ENCODE measurements at regions not wholly inside any gene's neighbourhood (a gene's known extent, or its start where the extent isn't known, plus 50 kb on each side); places are given as distances from the start of the nearest gene placed in this dataset.
"Not testable (repeated sequence)": the region's sequence is repeated elsewhere in the genome, so short reads cannot be mapped to it uniquely, and the experiment has no call there.

- not testable (repeated sequence) for H3K27me3 ChIP-seq (ENCODE audit: control insufficient read depth, insufficient read depth, low read length); H3K4me1 ChIP-seq (ENCODE audit: control insufficient read depth, insufficient read depth, low read length); H3K9ac ChIP-seq (ENCODE audit: low read depth, low read length); H3K4me3 ChIP-seq (ENCODE audit: low read length); H3K36me3 ChIP-seq (ENCODE audit: insufficient read depth, low read length); H3K4me2 ChIP-seq (ENCODE audit: low read length); H3K9me3 ChIP-seq (replicated peaks; ENCODE audit: low read length)
Observed at GRCh38 chr17:51367836-51368235, 107.5 kb downstream of the UTP18 start.

GRCh38 chr17:51371732-51372151, 111.4 kb downstream of the UTP18 start:
- no peaks in the 10 kb centered on the region for H3K27me3 ChIP-seq (ENCODE audit: control insufficient read depth, insufficient read depth, low read length)
- H3K36me3 ChIP-seq (ENCODE audit: insufficient read depth, low read length) = no peaks in the 10 kb centered on the region
- H3K9ac ChIP-seq (ENCODE audit: low read depth, low read length) = no peak overlapping the region
- H3K4me1 ChIP-seq (ENCODE audit: control insufficient read depth, insufficient read depth, low read length) = no peaks in the 10 kb centered on the region
- no peaks in the 10 kb centered on the region for H3K9me3 ChIP-seq (replicated peaks; ENCODE audit: low read length)
- H3K4me3 ChIP-seq (ENCODE audit: low read length) = no peak overlapping the region
- no peak overlapping the region for H3K4me2 ChIP-seq (ENCODE audit: low read length)

- Histone ChIP-seq H3K4me1 (ENCODE audit: control insufficient read depth, insufficient read depth, low read length) (no peaks in the 10 kb centered on the region), H3K4me2 (ENCODE audit: low read length) (peak overlapping the region; percentile 19), H3K9me3 (replicated peaks; ENCODE audit: low read length) (no peaks in the 10 kb centered on the region), H3K4me3 (ENCODE audit: low read length) (no peak overlapping the region), H3K27me3 (ENCODE audit: control insufficient read depth, insufficient read depth, low read length) (no peaks in the 10 kb centered on the region), H3K9ac (ENCODE audit: low read depth, low read length) (no peak overlapping the region), H3K36me3 (ENCODE audit: insufficient read depth, low read length) (no peaks in the 10 kb centered on the region)
Observed at GRCh38 chr17:51372345-51373004, 112.1 kb downstream of the UTP18 start.

- Histone ChIP-seq H3K9me3 (replicated peaks; ENCODE audit: low read length) (no peaks in the 10 kb centered on the region), H3K27me3 (ENCODE audit: control insufficient read depth, insufficient read depth, low read length) (no peaks in the 10 kb centered on the region), H3K4me1 (ENCODE audit: control insufficient read depth, insufficient read depth, low read length) (no peaks in the 10 kb centered on the region), H3K9ac (ENCODE audit: low read depth, low read length) (no peak overlapping the region), H3K4me3 (ENCODE audit: low read length) (no peak overlapping the region), H3K36me3 (ENCODE audit: insufficient read depth, low read length) (no peaks in the 10 kb centered on the region), H3K4me2 (ENCODE audit: low read length) (no peak overlapping the region)
Observed at GRCh38 chr17:51373489-51374152, 113.3 kb downstream of the UTP18 start.

GRCh38 chr17:51374209-51374608, 113.9 kb downstream of the UTP18 start:
- no peaks in the 10 kb centered on the region for H3K9me3 ChIP-seq (replicated peaks; ENCODE audit: low read length)
- H3K36me3 ChIP-seq (ENCODE audit: insufficient read depth, low read length) = no peaks in the 10 kb centered on the region
- no peak overlapping the region for H3K4me2 ChIP-seq (ENCODE audit: low read length)
- no peak overlapping the region for H3K4me3 ChIP-seq (ENCODE audit: low read length)
- no peaks in the 10 kb centered on the region for H3K27me3 ChIP-seq (ENCODE audit: control insufficient read depth, insufficient read depth, low read length)
- H3K9ac ChIP-seq (ENCODE audit: low read depth, low read length) = no peak overlapping the region
- H3K4me1 ChIP-seq (ENCODE audit: control insufficient read depth, insufficient read depth, low read length) = no peaks in the 10 kb centered on the region

GRCh38 chr17:51375771-51376170, 115.4 kb downstream of the UTP18 start:
- Histone ChIP-seq H3K4me2 (ENCODE audit: low read length) (no peak overlapping the region), H3K9me3 (replicated peaks; ENCODE audit: low read length) (no peaks in the 10 kb centered on the region), H3K9ac (ENCODE audit: low read depth, low read length) (no peak overlapping the region), H3K4me1 (ENCODE audit: control insufficient read depth, insufficient read depth, low read length) (no peaks in the 10 kb centered on the region), H3K36me3 (ENCODE audit: insufficient read depth, low read length) (no peaks in the 10 kb centered on the region), H3K27me3 (ENCODE audit: control insufficient read depth, insufficient read depth, low read length) (no peaks in the 10 kb centered on the region), H3K4me3 (ENCODE audit: low read length) (no peak overlapping the region)

GRCh38 chr17:51376739-51377138, 116.4 kb downstream of the UTP18 start:
- H3K4me2 ChIP-seq (ENCODE audit: low read length) = no peak overlapping the region
- no peaks in the 10 kb centered on the region for H3K9me3 ChIP-seq (replicated peaks; ENCODE audit: low read length)
- H3K36me3 ChIP-seq (ENCODE audit: insufficient read depth, low read length) = no peaks in the 10 kb centered on the region
- no peak overlapping the region for H3K9ac ChIP-seq (ENCODE audit: low read depth, low read length)
- H3K4me3 ChIP-seq (ENCODE audit: low read length) = no peak overlapping the region
- no peaks in the 10 kb centered on the region for H3K27me3 ChIP-seq (ENCODE audit: control insufficient read depth, insufficient read depth, low read length)
- no peaks in the 10 kb centered on the region for H3K4me1 ChIP-seq (ENCODE audit: control insufficient read depth, insufficient read depth, low read length)

- Histone ChIP-seq H3K27me3 (ENCODE audit: control insufficient read depth, insufficient read depth, low read length) (no peaks in the 10 kb centered on the region), H3K4me2 (ENCODE audit: low read length) (no peak overlapping the region), H3K9ac (ENCODE audit: low read depth, low read length) (no peak overlapping the region), H3K4me1 (ENCODE audit: control insufficient read depth, insufficient read depth, low read length) (no peaks in the 10 kb centered on the region), H3K4me3 (ENCODE audit: low read length) (no peak overlapping the region), H3K36me3 (ENCODE audit: insufficient read depth, low read length) (no peaks in the 10 kb centered on the region), H3K9me3 (replicated peaks; ENCODE audit: low read length) (no peaks in the 10 kb centered on the region)
Observed at GRCh38 chr17:51381262-51381661, 120.9 kb downstream of the UTP18 start.

- H3K9me3 ChIP-seq (replicated peaks; ENCODE audit: low read length) = no peaks in the 10 kb centered on the region
- no peak overlapping the region for H3K9ac ChIP-seq (ENCODE audit: low read depth, low read length)
- H3K4me3 ChIP-seq (ENCODE audit: low read length) = no peak overlapping the region
- no peaks in the 10 kb centered on the region for H3K36me3 ChIP-seq (ENCODE audit: insufficient read depth, low read length)
- no peak overlapping the region for H3K4me2 ChIP-seq (ENCODE audit: low read length)
- H3K4me1 ChIP-seq (ENCODE audit: control insufficient read depth, insufficient read depth, low read length) = no peaks in the 10 kb centered on the region
- H3K27me3 ChIP-seq (ENCODE audit: control insufficient read depth, insufficient read depth, low read length) = no peaks in the 10 kb centered on the region
Observed at GRCh38 chr17:51385208-51385607, 124.9 kb downstream of the UTP18 start.

GRCh38 chr17:51387582-51387981, 127.2 kb downstream of the UTP18 start:
- Histone ChIP-seq H3K27me3 (ENCODE audit: control insufficient read depth, insufficient read depth, low read length) (no peaks in the 10 kb centered on the region), H3K9me3 (replicated peaks; ENCODE audit: low read length) (no peaks in the 10 kb centered on the region), H3K9ac (ENCODE audit: low read depth, low read length) (no peak overlapping the region), H3K4me2 (ENCODE audit: low read length) (no peak overlapping the region), H3K4me1 (ENCODE audit: control insufficient read depth, insufficient read depth, low read length) (no peaks in the 10 kb centered on the region), H3K36me3 (ENCODE audit: insufficient read depth, low read length) (no peaks in the 10 kb centered on the region), H3K4me3 (ENCODE audit: low read length) (no peak overlapping the region)

GRCh38 chr17:51387986-51388385, 127.6 kb downstream of the UTP18 start:
- Histone ChIP-seq H3K9ac (ENCODE audit: low read depth, low read length) (no peak overlapping the region), H3K36me3 (ENCODE audit: insufficient read depth, low read length) (no peaks in the 10 kb centered on the region), H3K4me3 (ENCODE audit: low read length) (no peak overlapping the region), H3K27me3 (ENCODE audit: control insufficient read depth, insufficient read depth, low read length) (no peaks in the 10 kb centered on the region), H3K4me1 (ENCODE audit: control insufficient read depth, insufficient read depth, low read length) (no peaks in the 10 kb centered on the region), H3K9me3 (replicated peaks; ENCODE audit: low read length) (no peaks in the 10 kb centered on the region), H3K4me2 (ENCODE audit: low read length) (no peak overlapping the region)

- H3K4me3 ChIP-seq (ENCODE audit: low read length) = no peak overlapping the region
- H3K9ac ChIP-seq (ENCODE audit: low read depth, low read length) = no peak overlapping the region
- no peaks in the 10 kb centered on the region for H3K4me1 ChIP-seq (ENCODE audit: control insufficient read depth, insufficient read depth, low read length)
- no peaks in the 10 kb centered on the region for H3K36me3 ChIP-seq (ENCODE audit: insufficient read depth, low read length)
- H3K9me3 ChIP-seq (replicated peaks; ENCODE audit: low read length) = no peaks in the 10 kb centered on the region
- no peak overlapping the region for H3K4me2 ChIP-seq (ENCODE audit: low read length)
- no peaks in the 10 kb centered on the region for H3K27me3 ChIP-seq (ENCODE audit: control insufficient read depth, insufficient read depth, low read length)
Observed at GRCh38 chr17:51389875-51390274, 129.5 kb downstream of the UTP18 start.
